Astrocyte of the cerebellum (primary cell): ENCODE measurements at regions not wholly inside any gene's neighbourhood (a gene's known extent, or its start where the extent isn't known, plus 50 kb on each side); places are given as distances from the start of the nearest gene placed in this dataset.
"Not testable (repeated sequence)": the region's sequence is repeated elsewhere in the genome, so short reads cannot be mapped to it uniquely, and the experiment has no call there.

Source experiments
- DNase-seq: peaks from one replicate; pipeline ENCODE4 v3.0.0-alpha.2; 2011; ENCODE audit warnings: low read depth
- H3K4me3 ChIP-seq: 2 replicates; pipeline ENCODE4 v1.5.1; 2011; ENCODE audit warnings: mild to moderate bottlenecking, low read depth, low read length, moderate library complexity
- in situ Hi-C: cut with HindIII; loops from 2 replicates; pipeline ENCODE4 v1.10.0; 2017; ENCODE audit warnings: low sequenced_read_pairs
- TF ChIP-seq, protein P1 (sequence below): IDR thresholded peaks from 2 replicates; pipeline ENCODE4 v1.5.1; 2012; ENCODE audit warnings: low read length, low read depth, moderate library complexity, mild to moderate bottlenecking; ENCODE audit errors: missing control alignments

DNA sequence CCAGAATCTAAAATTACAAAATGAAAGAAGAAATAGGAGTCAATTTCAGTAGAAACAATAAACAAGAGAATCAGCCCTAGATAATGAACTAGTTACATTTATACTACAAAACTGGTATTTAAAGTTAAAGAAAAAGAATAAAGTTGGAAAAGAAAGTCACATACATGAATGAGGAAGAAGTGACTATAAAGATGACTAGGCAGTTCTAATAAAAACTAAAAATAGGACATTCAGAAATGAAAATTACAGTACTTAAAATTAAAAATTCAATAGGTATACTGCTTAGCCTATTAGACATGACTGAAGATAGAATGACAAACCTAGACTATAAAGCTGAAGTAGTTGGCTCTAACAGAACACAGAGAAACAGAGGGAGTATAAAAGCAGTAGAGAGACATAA is 108.8 kb downstream of the AHR start:
- in situ Hi-C loops: no loop called here
- DNase-seq: no peak
- TF ChIP-seq, protein P1, sequence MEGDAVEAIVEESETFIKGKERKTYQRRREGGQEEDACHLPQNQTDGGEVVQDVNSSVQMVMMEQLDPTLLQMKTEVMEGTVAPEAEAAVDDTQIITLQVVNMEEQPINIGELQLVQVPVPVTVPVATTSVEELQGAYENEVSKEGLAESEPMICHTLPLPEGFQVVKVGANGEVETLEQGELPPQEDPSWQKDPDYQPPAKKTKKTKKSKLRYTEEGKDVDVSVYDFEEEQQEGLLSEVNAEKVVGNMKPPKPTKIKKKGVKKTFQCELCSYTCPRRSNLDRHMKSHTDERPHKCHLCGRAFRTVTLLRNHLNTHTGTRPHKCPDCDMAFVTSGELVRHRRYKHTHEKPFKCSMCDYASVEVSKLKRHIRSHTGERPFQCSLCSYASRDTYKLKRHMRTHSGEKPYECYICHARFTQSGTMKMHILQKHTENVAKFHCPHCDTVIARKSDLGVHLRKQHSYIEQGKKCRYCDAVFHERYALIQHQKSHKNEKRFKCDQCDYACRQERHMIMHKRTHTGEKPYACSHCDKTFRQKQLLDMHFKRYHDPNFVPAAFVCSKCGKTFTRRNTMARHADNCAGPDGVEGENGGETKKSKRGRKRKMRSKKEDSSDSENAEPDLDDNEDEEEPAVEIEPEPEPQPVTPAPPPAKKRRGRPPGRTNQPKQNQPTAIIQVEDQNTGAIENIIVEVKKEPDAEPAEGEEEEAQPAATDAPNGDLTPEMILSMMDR: no peak

DNA sequence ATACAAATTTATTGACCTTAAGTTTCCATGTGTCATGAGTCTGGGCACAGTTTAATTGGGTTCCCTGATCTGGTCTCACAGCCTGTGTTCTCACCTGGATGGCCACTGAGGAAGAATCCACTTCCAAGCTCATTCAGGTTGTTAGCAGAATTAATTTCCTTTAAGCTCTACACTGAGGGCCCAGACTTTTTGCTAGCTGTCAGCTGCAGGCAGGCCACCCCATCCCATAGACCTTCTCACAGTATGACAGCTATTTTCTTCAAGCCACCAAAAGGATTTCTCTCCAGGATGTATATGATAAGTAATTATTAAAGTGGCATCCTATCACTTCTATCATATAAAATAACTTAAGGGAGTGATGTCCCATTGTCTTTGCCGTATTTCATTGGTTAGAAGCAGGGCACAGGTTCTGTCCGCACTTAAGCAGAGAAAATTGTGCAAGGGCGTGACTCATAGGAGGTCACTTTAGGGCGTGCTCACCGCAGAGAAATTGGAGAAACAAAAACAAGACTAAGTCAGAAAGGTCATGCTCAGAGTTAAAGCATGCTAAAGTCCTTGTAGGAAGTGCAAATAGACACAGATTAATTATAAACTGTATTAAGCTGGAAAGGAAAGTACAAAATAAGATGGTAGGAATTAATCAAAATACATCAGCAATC is 109.9 kb downstream of the AHR start:
- in situ Hi-C loops: no loop called here
- H3K4me3 ChIP-seq: no peak overlapping the region
- TF ChIP-seq, protein P1: no peak
- DNase-seq: peak; percentile 73

More for the DNA sequence above, 108.8 kb downstream of the AHR start:
- H3K4me3 ChIP-seq: no peak overlapping the region

DNA sequence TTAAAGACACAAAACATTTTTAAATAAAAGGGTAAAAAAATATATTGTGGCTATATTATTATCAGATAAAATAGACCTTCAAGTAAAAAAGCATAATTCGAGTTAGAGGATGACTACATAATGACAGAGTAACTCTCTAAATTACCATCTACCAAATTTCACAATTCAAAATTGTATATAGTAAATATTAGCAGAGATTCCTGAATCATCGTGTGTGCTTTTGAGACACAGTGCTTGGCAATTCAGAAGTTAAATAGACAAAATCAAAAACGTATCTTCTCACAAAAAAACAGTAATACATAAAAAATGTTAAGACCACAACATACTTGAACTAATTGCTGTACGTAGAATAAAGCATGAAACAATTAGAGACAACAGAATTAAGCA is 110.4 kb downstream of the AHR start:
- TF ChIP-seq, protein P1: no peak
- H3K4me3 ChIP-seq: no peak overlapping the region
- no peak for DNase-seq
- in situ Hi-C loops: no loop called here

DNA sequence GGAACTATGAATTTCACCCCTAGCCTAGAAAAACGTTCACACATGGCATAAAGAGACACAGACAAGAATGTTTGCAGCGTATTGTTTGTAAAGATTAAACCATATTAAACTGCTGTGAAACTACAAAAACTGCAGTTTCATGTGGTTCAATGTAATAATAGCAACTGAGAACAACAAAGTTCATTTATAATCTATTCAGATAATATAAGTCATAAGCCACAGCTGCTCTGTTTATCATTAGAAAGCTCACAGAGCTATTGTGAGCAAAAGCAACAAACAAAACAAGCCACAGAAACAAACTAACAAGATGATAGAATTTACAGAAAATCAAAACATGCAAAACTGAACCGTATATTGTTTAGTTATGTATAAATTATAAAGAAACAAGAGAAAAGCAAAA is 113.5 kb downstream of the AHR start:
- TF ChIP-seq, protein P1: no peak
- no peak for DNase-seq
- H3K4me3 ChIP-seq: no peak overlapping the region
- in situ Hi-C loops: no loop called here

DNA sequence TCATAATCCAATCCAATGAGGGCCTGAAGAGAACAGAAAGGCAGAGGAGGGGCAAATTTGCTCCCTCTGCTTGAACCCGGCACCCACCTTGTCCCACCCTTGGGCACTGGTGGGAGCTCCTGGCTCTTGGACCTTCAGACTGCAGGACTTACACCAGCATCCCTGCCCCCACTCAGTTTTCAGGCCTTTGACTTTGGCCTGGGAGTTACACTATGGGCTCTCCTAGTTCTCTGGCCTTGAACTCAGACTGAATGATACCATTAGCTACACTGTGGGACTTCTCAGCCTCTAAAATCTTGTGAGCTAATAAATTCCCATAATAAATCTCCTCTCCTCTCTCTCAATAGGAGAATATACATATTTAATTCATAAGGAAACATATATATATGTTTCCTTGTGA is 114.4 kb downstream of the AHR start:
- no peak for DNase-seq
- in situ Hi-C loops: no loop called here
- H3K4me3 ChIP-seq: no peak overlapping the region
- TF ChIP-seq, protein P1: no peak

DNA sequence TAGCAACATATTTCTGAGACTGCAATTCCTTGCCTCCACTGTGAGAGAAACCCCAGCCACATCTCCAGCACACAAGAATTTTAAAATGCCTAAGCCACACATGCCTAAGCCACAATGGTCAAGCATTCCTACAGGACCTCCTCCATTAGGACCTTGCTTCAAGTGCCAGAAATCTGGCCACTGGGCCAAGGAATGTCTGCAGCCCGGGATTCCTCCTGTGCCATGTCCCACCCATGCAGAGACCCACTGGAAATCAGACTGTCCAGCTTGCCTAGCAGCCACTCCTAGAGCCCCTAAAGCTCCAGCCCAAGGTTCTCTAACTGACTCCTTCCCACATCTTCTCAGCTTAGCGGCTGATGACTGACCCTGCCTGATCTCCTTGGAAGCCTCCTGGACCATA is 117.5 kb downstream of the AHR start:
- no peak overlapping the region for H3K4me3 ChIP-seq
- in situ Hi-C loops: no loop called here

DNA sequence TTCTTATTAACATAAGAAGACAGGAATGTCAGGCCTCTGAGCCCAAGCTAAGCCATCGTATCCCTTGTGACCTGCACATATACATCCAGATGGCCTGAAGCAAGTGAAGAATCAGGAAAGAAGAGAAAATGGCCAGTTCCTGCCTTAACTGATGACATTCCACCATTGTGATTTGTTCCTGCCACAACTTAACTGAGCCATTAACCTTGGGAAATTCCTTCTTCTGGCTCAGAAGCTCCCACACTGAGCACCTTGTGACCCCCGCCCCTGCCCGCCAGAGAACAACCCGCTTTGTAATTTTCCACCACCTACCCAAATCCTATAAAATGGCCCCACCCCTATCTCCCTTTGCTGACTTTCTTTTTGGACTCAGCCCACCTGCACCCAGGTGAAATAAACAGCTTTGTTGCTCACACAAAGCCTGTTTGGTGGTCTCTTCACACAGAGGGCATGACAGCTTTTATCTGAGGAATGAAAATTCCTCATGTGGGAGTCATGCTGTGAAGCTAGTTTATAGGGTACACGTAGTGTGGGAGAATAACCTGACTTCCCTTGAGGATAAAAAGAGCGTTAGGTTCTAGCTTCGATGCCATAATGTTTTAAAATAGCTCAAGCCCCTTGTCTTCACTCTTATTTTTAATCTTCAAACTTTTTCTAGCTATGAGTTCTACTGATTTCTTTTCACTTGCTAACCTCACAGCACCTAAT is 122.0 kb downstream of the AHR start:
- in situ Hi-C loops, DNase-seq, H3K4me3 ChIP-seq: not testable (repeated sequence)

More for the DNA sequence above, 117.5 kb downstream of the AHR start:
- DNase-seq: peak; percentile 66
- TF ChIP-seq, protein P1: no peak
